NCI-H146 (cell line): ENCODE measurements at regions not wholly inside any gene's neighbourhood (a gene's known extent, or its start where the extent isn't known, plus 50 kb on each side); places are given as distances from the start of the nearest gene placed in this dataset.
A peak's percentile ranks its signal among the peaks of the same experiment; 100 is the strongest.

Source experiments
- DNase-seq: peaks from one replicate; lab custom pipeline; 2025; lab: John Stamatoyannopoulos, UW

- peak; percentile 58 for DNase-seq
Measured at GRCh38 chrX:87727620-87728019, 210.0 kb downstream of the KLHL4 start.

- peak; percentile 75 for DNase-seq
Measured at GRCh38 chrX:87728024-87728423, 210.4 kb downstream of the KLHL4 start.

DNA sequence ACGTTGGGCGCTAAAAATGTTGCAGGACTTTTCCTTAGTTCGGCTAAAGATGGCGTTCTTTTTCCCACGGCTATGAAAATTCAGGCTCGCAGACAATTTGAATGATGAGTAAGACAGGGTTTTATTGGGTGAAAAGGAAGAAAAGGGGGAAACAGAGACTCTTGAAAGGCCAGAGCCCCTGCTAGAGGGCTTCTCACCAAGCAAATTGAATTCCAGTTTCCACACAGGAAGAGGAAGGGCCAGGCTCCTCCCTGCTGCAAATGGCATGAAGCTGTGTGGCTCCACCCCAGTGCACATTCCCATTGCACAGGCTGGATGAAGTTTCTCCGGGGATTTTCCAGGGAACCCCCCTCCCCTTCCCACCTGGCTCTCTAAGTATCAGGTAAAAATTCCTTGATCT is 210.9 kb downstream of the KLHL4 start:
- DNase-seq, result peak; percentile 56

GRCh38 chrX:87732133-87732532 is 214.5 kb downstream of the KLHL4 start:
- DNase-seq, result no peak

GRCh38 chrX:87736576-87736975 is 219.0 kb downstream of the KLHL4 start:
- DNase-seq, result no peak

- no peak for DNase-seq
Measured at GRCh38 chrX:87744391-87744790, 226.8 kb downstream of the KLHL4 start.

GRCh38 chrX:87755493-87755892 is 237.9 kb downstream of the KLHL4 start:
- DNase-seq, result no peak

DNA sequence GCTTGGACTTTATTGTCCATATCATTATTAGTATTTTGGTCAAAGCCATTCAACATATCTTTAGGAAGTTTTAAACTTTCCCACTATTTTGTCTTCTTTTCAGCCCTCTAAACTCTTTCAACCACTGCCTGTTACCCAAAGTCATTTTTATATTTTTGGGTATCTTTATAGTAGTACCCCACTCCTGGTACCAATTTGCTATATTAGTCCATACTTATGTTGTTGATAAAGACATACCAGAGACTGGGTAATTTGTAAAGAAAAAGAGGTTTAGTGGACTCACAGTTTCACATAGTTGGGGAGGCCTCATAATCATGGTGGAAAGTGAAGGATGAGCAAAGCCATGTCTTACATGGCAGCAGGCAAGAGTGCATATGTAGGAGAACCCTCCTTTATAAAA is 271.4 kb downstream of the KLHL4 start:
- DNase-seq, result no peak

DNA sequence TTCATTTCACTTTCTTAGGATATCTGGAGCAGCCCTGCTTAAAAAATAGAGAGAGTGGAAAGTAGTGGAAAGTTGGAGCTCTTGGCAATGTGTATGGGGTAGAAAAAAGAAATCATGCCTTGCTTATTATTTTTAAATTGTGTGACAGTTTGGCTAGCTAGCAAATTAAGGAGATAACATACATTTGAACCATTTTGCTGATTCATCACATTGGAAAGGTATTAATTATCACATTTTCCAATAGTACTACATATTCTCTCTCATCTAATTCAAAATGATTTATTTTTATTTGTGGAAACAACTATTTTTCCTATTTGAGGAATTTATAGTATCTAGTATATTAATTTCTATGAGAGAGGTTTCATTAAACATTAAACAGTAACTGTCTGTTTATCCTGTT is 280.4 kb downstream of the KLHL4 start:
- no peak for DNase-seq

DNA sequence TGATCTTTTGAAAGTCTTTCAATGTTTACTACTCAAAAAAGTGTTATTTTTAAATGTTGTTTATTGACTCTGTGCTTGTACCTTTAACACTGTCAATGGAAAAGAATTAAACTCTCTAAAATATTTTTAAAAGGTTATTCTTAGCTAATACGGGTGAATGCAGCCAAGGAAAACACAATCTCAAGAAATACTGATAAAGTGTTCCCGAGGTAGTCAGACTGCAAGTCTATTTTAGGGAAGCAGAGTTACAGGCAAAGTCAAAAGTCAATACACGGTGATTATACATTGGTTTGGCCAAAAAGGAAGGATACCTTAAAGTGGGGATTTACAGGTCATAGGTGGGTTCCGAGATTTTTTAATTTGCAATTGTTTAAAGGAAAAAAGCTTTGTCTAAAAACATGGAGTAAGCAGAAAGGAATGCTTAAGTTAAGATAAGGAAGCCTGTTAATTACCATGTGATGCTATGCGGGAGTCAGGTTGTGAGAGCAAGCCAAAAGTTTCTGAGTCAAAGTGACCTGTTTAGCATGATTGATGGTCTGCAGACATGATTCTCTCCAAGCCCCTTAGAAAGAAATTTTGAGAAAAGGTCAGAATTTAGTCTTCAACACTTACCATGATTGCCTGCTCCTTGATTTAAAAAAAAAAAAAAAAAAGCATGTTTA is 288.4 kb downstream of the KLHL4 start:
- DNase-seq, result no peak

GRCh38 chrX:87808576-87809243 is 291.1 kb downstream of the KLHL4 start:
- no peak for DNase-seq

GRCh38 chrX:87813566-87813965 is 296.0 kb downstream of the KLHL4 start:
- DNase-seq, result no peak

- DNase-seq, result no peak
Measured at GRCh38 chrX:87846956-87847355, 329.4 kb downstream of the KLHL4 start.

DNA sequence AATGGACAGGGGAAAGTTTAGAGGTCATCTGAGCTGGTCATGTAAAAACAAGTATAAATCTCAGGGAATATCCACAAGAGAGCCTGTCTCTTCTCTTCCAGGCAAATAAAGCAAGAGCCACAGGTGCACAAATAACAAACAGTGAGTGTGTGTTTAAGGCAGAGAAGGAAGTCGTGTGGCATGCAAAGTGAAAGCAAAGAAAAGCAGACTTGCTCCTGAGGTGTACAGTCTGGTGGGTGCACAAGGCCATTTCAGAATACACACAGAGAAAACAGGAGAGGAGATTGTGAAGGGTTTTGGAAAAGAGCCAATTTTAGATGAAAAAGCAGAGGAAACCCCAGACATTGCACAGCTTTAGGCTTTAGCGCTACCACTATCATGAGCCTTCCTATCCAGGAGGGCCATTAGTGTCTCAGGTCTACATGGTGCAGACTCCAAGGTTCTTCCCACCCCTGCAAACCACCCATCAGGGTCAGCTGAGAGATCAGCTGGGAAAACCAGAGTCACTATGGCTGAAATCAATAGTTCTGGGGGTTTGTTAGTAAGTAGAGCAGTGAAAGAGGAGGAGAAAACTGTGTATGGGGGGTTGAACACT is 355.8 kb downstream of the KLHL4 start:
- DNase-seq, result no peak

- DNase-seq, result no peak
Measured at GRCh38 chrX:87874043-87874442, 356.4 kb downstream of the KLHL4 start.

- no peak for DNase-seq
Measured at GRCh38 chrX:87878926-87879325, 361.3 kb downstream of the KLHL4 start.

DNA sequence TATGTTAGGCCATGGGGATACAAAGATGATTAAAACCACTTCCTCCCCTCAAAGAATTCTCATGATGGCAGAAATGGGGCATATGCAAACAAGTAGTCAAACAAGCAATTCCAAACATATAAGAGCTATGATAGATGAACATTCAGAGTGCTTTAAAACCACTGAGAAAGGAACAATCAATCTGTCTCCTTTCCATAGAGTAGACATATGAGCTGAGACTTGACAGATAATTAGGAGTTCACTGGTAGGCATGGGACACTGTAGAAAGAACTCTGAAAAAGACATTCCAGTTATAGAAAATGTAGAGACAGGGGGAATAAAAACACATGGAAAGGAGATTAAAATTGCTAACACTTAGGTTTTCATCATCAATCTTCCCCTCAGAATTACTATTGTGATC is 372.8 kb downstream of the KLHL4 start:
- no peak for DNase-seq

DNA sequence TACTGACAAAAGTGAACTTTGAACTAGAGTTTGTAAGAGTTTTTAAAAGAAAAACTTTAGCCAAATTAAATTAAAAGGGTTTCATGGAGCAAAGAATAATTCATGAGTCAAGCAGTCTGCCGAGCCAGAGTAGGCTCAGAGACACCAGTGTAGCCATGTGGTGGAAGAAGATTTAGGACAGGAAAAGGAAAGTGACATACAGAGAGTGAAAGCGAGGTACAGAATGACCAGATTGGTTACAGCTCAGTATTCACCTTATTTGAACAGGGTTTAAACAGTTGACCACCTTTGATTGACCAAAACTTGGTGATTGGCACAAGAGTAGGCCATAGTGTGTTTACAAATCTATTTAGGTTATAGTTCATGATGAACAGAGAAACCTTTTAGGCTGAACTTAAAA is 377.8 kb downstream of the KLHL4 start:
- no peak for DNase-seq

DNA sequence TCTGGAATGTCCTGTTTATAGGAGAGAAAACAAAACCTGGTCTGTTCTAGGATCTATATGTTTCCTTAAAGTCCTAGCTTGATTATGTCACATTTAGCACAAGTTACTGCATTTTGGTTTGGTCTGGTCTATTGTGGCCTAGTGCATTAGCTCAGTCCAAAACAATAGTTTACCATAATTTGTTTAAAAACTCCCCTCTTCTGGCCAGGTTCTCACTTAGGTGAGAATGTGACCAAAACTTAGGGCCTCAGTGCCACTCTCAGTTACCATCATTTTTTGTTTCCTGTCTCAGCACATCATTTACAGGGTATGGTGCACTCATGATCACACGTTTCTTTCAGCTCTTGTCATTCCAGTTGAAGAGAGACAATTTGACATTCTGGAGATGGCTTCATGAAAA is 378.5 kb downstream of the KLHL4 start:
- DNase-seq, result no peak

DNA sequence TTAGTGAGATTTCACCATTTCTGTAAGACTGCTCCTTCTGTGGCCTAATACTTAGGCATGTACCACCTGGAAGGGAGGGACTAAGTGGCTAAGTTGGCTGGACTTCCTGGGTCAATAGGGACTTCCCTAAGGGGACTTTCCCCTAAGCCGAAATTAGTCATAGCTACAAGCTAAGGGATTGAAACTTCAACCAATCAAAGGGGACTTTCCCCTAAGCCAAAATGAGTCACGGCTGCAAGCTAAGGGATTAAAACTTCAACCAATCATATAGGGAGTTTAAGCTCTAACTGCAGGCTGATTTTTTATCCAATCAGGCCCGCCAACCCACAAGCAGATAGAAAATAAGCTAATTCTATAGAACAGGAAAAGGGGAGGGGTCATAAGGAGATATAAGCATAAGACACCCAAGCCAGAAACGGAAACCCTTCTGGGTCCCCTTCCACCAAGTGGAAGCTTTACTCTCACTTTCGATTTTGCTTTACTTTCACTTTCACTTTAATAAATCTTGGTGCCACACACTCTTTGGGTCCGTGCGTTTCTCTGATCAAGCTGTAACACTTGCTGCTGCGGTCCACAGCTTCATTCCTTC is 382.8 kb downstream of the KLHL4 start:
- no peak for DNase-seq

DNA sequence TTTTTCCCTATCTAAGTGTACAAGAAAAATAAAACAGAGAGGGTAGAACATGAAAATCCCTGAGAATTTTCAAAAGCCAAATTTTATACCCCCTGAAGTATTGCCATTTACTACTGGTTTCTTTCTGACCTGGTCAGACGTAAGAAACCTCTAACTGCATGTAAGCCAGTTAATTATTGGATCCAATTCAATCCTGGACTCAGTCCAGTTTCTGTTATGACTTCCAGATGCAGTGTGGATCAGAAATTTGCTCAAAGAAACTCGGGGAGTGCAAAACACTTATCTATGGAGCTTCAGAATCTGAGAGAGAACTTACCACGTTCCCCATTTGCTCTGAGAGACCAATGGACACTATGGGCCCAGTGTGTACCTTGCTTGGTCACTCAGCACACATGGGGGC is 383.5 kb downstream of the KLHL4 start:
- DNase-seq, result no peak

DNA sequence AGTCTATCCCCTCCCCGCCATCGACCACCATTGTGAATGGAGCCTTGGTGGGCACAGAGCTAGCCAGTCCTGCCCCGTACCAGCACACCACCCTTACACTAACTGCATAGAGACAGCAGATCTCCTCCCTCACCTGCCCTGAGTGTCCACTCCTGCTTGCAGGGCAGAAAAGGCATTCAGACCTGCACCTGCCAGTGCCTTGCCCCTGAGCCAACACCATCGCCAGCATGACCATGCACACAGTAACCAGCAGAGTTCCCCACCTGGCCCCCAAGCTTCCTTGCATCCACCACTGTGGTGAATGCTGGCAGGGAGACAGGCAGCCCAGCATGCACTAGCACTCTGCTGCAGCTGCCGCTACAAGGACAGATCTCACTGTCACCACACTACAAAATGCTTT is 397.1 kb downstream of the KLHL4 start:
- no peak for DNase-seq

DNA sequence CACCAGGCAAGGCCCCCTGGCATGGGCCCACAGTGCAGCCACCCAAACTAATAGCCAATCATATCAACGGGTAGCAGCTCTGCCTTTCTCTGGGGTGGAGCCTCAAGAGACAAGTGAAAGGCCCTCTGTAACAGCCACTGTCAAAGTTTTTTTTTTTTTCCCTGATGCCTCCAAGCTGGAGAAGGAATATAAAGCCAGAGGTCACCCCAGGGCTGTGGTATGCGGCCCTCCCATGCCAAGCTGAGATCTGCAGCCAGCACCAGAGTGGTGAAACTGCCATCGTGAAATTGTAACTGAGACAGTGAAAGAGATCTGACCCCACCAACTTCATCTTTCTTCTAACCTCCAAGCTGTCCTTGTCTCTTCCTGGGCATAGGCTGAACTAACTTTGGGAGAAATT is 407.0 kb downstream of the KLHL4 start:
- no peak for DNase-seq
